ENCODE measurements at regions not wholly inside any gene's neighbourhood (a gene's known extent, or its start where the extent isn't known, plus 50 kb on each side); places are given as distances from the start of the nearest gene placed in this dataset.

- TF ChIP-seq STAT6 (CRISPR knock-in tag; IDR thresholded peaks at IDR 0.05; ENCODE audit: borderline replicate concordance) (no peak), SRSF4 (IDR thresholded peaks at IDR 0.05; ENCODE audit: low read depth, low read length, poor library complexity, severe bottlenecking) (no peak), ZNF563 (CRISPR knock-in tag; IDR thresholded peaks at IDR 0.05) (no peak), STAT5B (CRISPR knock-in tag; IDR thresholded peaks at IDR 0.05) (no peak), MATR3 (CRISPR knock-in tag; IDR thresholded peaks at IDR 0.05) (no peak), THAP11 (CRISPR knock-in tag; IDR thresholded peaks at IDR 0.05) (no peak)
Observed at GRCh38 chr17:33564146-33564545, 271.1 kb upstream of the ASIC2 start (continued).

- 2% methylated on average over 3 of the region's 3 CpGs for WGBS (ENCODE audit: low lambda C conversion rate)
- no TSS peak for BruUV-seq (replicated peaks)
- Histone ChIP-seq H3K79me2 (ENCODE audit: insufficient read depth, low read length) (no peaks in the 10 kb centered on the region), H3K4me1 (ENCODE audit: insufficient read depth, low read length) (no peaks in the 10 kb centered on the region), H4K20me1 (ENCODE audit: insufficient read depth, low read length) (no peaks in the 10 kb centered on the region), H3K36me3 (replicated peaks in 1 of 2; ENCODE audit: control insufficient read depth in 1 of 2, insufficient read depth in 2 of 2, low read length in 2 of 2) (no peaks in the 10 kb centered on the region), H3K4me2 (ENCODE audit: low read depth, low read length) (no peak overlapping the region), H3K9ac (ENCODE audit: insufficient read depth, low read depth, low read length) (no peak overlapping the region), H3K9me3 (ENCODE audit: low read length) (peaks cover 10% of the 10 kb centered on the region), H2AFZ (ENCODE audit: low read length) (no peak overlapping the region), H3K4me3 (replicated peaks in 1 of 3; ENCODE audit: insufficient read depth in 1 of 3, low read depth in 2 of 3, low read length in 3 of 3) (no peak overlapping the region), H3K27me3 (ENCODE audit: control insufficient read depth in 1 of 2, insufficient read depth in 2 of 2, low read length in 2 of 2) (no peaks in the 10 kb centered on the region), H3K27ac (ENCODE audit: extremely low read length, insufficient read depth, low read length) (no peak overlapping the region)
- FAIRE-seq, result no peak
- CTCF ChIA-PET (ENCODE audit: low intra/inter-chr PET ratio, low total read pairs), result no interaction called here
- POLR2A ChIA-PET, result no interaction called here
- in situ Hi-C loops (cut with HindIII; ENCODE audit: extremely low pct_ligation_motif_present, low pct_unique_long_range_greater_than_20kb) (no loop called here), intact Hi-C loops (cut with micrococcal nuclease; ENCODE audit: unreplicated experiment) (no loop called here)
- no peak for ATAC-seq
- TF ChIP-seq ZNF639 (CRISPR knock-in tag; conservative IDR thresholded peaks at IDR 0.05) (no peak), SP140L (CRISPR knock-in tag; IDR thresholded peaks at IDR 0.05; ENCODE audit: borderline replicate concordance) (no peak), ONECUT2 (CRISPR knock-in tag; IDR thresholded peaks at IDR 0.05) (no peak), ETS1 (CRISPR knock-in tag; IDR thresholded peaks at IDR 0.05) (no peak), ZSCAN21 (CRISPR knock-in tag; IDR thresholded peaks at IDR 0.05; ENCODE audit: borderline replicate concordance) (no peak), ZNF326 (CRISPR knock-in tag; IDR thresholded peaks at IDR 0.05; ENCODE audit: borderline replicate concordance) (no peak), SIN3A (IDR thresholded peaks at IDR 0.05; ENCODE audit: borderline replicate concordance, low read depth, low read length) (no peak), ZBTB7B (CRISPR knock-in tag; IDR thresholded peaks at IDR 0.05) (no peak), ZNF10 (CRISPR knock-in tag; IDR thresholded peaks at IDR 0.05; ENCODE audit: borderline replicate concordance, low read depth) (no peak)
- DNase-seq (ENCODE audit: low spot score), result no peak
Observed at GRCh38 chr17:33567223-33567622, 274.1 kb upstream of the ASIC2 start.

All from HepG2 (cell line).